H1 (cell line): ENCODE measurements at regions not wholly inside any gene's neighbourhood (a gene's known extent, or its start where the extent isn't known, plus 50 kb on each side); places are given as distances from the start of the nearest gene placed in this dataset.

Experiments
- GABPA ChIP-seq: IDR thresholded peaks from 2 replicates; pipeline ENCODE4 v1.6.1; 2011; ENCODE audit warnings: mild to moderate bottlenecking, low read length, moderate library complexity, borderline replicate concordance; ENCODE audit not compliant: insufficient read depth
- KDM1A ChIP-seq: fragments of 200-600, 300-600 bp; sonication (generic); IDR thresholded peaks from 2 replicates; pipeline ENCODE4 v1.7.1; 2016; ENCODE audit warnings: mild to moderate bottlenecking, low read length, borderline replicate concordance
- POLR2A ChIP-seq, 2 experiments: IDR thresholded peaks; 1 replicate in 1 of 2; 2 replicates in 1 of 2; pipeline ENCODE4 v1.6.1; 2011; ENCODE audit warnings: low read depth in 2 of 2, low read length in 2 of 2, mild to moderate bottlenecking in 2 of 2; ENCODE audit errors: control extremely low read depth in 1 of 2
- RNF2 ChIP-seq: fragments of 200-900, 300-1000 bp; sonication (generic); IDR thresholded peaks from 2 replicates; pipeline ENCODE4 v1.7.1; 2016; ENCODE audit warnings: borderline replicate concordance, low read depth, mild to moderate bottlenecking, antibody characterized with exemption, low read length; ENCODE audit not compliant: poor library complexity, severe bottlenecking; ENCODE audit errors: missing control alignments
- SIN3A ChIP-seq, 2 experiments: IDR thresholded peaks in 1 of 2; conservative IDR thresholded peaks in 1 of 2; 2 replicates each; pipeline ENCODE4 v1.6.1; 2011 to 2012; ENCODE audit warnings: low read length in 2 of 2, improper control_type of control experiment in 1 of 2, low read depth in 1 of 2, mild to moderate bottlenecking in 1 of 2
- TAF1 ChIP-seq: IDR thresholded peaks from 2 replicates; pipeline ENCODE4 v1.6.1; 2011; ENCODE audit warnings: mild to moderate bottlenecking, low read depth, low read length
- TF ChIP-seq, protein P1 (sequence below), 3 experiments: IDR thresholded peaks; 1 replicate in 2 of 3; 2 replicates in 1 of 3; pipeline versions ENCODE4 v1.5.1 to v1.6.1; 2011; ENCODE audit warnings: low read length in 3 of 3, mild to moderate bottlenecking in 3 of 3, inconsistent platforms in 2 of 3, low read depth in 1 of 3, moderate library complexity in 1 of 3; ENCODE audit not compliant: insufficient read depth in 1 of 3; ENCODE audit errors: control extremely low read depth in 1 of 3
- TF ChIP-seq, protein P2 (sequence below): IDR thresholded peaks from 2 replicates; pipeline ENCODE4 v1.6.1; 2011; ENCODE audit warnings: low read length, improper control_type of control experiment

DNA sequence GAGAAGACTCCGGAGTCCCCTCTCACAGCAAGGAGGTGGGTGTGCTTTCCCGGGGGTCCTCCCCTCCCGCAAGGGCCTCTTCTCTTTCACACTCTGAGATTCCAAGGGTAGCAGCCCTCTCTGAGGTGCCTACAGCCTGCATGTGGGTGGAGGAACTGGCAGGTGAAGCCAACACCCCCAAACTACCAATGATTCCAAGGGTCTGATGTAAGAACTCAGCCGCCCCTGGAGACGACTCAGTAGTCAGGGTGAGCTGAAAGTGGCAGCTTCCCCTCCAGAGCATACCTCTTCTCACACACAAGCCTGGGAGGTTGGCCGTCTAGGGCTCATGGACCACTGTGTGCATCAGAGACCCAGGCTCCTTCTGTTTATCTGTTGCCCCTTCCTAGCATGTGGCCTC is 66.1 kb downstream of the TSPAN17 start:
- TF ChIP-seq POLR2A (IDR thresholded peaks at IDR 0.05; ENCODE audit: control extremely low read depth in 1 of 2, low read depth in 2 of 2, low read length in 2 of 2) (no peak), RNF2 (no peak), GABPA (no peak), KDM1A (no peak), TAF1 (no peak), SIN3A (conservative IDR thresholded peaks at IDR 0.05 in 1 of 2, IDR thresholded peaks at IDR 0.05 in 1 of 2; ENCODE audit: low read depth in 1 of 2, low read length in 2 of 2) (no peak)
- TF ChIP-seq, protein P1, sequence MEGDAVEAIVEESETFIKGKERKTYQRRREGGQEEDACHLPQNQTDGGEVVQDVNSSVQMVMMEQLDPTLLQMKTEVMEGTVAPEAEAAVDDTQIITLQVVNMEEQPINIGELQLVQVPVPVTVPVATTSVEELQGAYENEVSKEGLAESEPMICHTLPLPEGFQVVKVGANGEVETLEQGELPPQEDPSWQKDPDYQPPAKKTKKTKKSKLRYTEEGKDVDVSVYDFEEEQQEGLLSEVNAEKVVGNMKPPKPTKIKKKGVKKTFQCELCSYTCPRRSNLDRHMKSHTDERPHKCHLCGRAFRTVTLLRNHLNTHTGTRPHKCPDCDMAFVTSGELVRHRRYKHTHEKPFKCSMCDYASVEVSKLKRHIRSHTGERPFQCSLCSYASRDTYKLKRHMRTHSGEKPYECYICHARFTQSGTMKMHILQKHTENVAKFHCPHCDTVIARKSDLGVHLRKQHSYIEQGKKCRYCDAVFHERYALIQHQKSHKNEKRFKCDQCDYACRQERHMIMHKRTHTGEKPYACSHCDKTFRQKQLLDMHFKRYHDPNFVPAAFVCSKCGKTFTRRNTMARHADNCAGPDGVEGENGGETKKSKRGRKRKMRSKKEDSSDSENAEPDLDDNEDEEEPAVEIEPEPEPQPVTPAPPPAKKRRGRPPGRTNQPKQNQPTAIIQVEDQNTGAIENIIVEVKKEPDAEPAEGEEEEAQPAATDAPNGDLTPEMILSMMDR (IDR thresholded peaks at IDR 0.05; ENCODE audit: control extremely low read depth in 1 of 3, insufficient read depth in 1 of 3, low read depth in 1 of 3, low read length in 3 of 3) = no peak
- TF ChIP-seq, protein P2, sequence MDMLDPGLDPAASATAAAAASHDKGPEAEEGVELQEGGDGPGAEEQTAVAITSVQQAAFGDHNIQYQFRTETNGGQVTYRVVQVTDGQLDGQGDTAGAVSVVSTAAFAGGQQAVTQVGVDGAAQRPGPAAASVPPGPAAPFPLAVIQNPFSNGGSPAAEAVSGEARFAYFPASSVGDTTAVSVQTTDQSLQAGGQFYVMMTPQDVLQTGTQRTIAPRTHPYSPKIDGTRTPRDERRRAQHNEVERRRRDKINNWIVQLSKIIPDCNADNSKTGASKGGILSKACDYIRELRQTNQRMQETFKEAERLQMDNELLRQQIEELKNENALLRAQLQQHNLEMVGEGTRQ = no peak
